GM23338 (cell line): ENCODE measurements at regions not wholly inside any gene's neighbourhood (a gene's known extent, or its start where the extent isn't known, plus 50 kb on each side); places are given as distances from the start of the nearest gene placed in this dataset.
"Not testable (repeated sequence)": the region's sequence is repeated elsewhere in the genome, so short reads cannot be mapped to it uniquely, and the experiment has no call there.

Experiments
- ATAC-seq: fragments of 200-7000 bp; cut with Tn5 transposase; 3 replicates; pipeline ENCODE4 v1.9.1; 2020
- DNase-seq: peaks from one replicate; pipeline ENCODE4 v3.0.0-alpha.2; 2015; ENCODE audit warnings: low spot score
- H2AFZ ChIP-seq: fragments of 200-600 bp; sonication (generic); 2 replicates; pipeline ENCODE4 v1.8.0; 2016; ENCODE audit warnings: antibody characterized with exemption, mild to moderate bottlenecking, moderate library complexity
- H3F3A ChIP-seq: fragments of 200-600 bp; sonication (generic); replicated peaks from 2 replicates; pipeline ENCODE4 v1.8.0; 2017; ENCODE audit warnings: antibody characterized with exemption, mixed run types, low read depth
- H3K27ac ChIP-seq: fragments of 200-600 bp; sonication (generic); 2 replicates; pipeline ENCODE4 v1.6.1; 2016; ENCODE audit warnings: low read depth
- H3K27me3 ChIP-seq: fragments of 200-600 bp; sonication (generic); 2 replicates; pipeline ENCODE4 v1.8.0; 2016; ENCODE audit warnings: mild to moderate bottlenecking, mixed run types, moderate library complexity; ENCODE audit not compliant: insufficient read depth
- H3K36me3 ChIP-seq: fragments of 200-600 bp; sonication (generic); 2 replicates; pipeline ENCODE4 v1.8.0; 2016; ENCODE audit warnings: mild to moderate bottlenecking; ENCODE audit not compliant: insufficient read depth
- H3K4me1 ChIP-seq: fragments of 200-600 bp; sonication (generic); 2 replicates; pipeline ENCODE4 v1.8.0; 2016; ENCODE audit warnings: mild to moderate bottlenecking, moderate library complexity; ENCODE audit not compliant: insufficient read depth
- H3K4me2 ChIP-seq: fragments of 200-600 bp; sonication (generic); 2 replicates; pipeline ENCODE4 v1.7.1; 2017; ENCODE audit warnings: mixed run types
- H3K4me3 ChIP-seq: fragments of 200-600 bp; sonication (generic); 2 replicates; pipeline ENCODE4 v1.6.1; 2016; ENCODE audit warnings: mixed run types
- H3K79me2 ChIP-seq: fragments of 200-600 bp; sonication (generic); replicated peaks from 2 replicates; pipeline ENCODE4 v1.8.0; 2017; ENCODE audit warnings: mild to moderate bottlenecking; ENCODE audit not compliant: insufficient read depth
- H3K9me2 ChIP-seq: fragments of 200-600 bp; sonication (generic); 2 replicates; pipeline ENCODE4 v1.8.0; 2017; ENCODE audit not compliant: insufficient read depth
- H4K20me1 ChIP-seq: fragments of 200-600 bp; sonication (generic); replicated peaks from 2 replicates; pipeline ENCODE4 v1.8.0; 2017; ENCODE audit warnings: mild to moderate bottlenecking; ENCODE audit not compliant: insufficient read depth
- H3K27ac Mint-ChIP-seq: 2 replicates; pipeline ENCODE4 v1.8.0; 2020; ENCODE audit warnings: inconsistent platforms, mild to moderate bottlenecking, moderate library complexity, mixed read lengths
- H3K27me3 Mint-ChIP-seq: 3 replicates; pipeline ENCODE4 v1.8.0; 2022; ENCODE audit warnings: low read depth, mild to moderate bottlenecking, moderate library complexity, mixed read lengths, inconsistent platforms; ENCODE audit not compliant: insufficient read depth, poor library complexity
- H3K36me3 Mint-ChIP-seq: 3 replicates; pipeline ENCODE4 v1.8.0; 2021; ENCODE audit warnings: low read depth, mild to moderate bottlenecking, inconsistent platforms, moderate library complexity, mixed read lengths
- H3K4me1 Mint-ChIP-seq: 3 replicates; pipeline ENCODE4 v1.8.0; 2020; ENCODE audit warnings: mild to moderate bottlenecking, inconsistent platforms, mixed read lengths
- H3K4me3 Mint-ChIP-seq: 3 replicates; pipeline ENCODE4 v1.8.0; 2021; ENCODE audit warnings: moderate library complexity, mild to moderate bottlenecking, inconsistent platforms, mixed read lengths
- H3K9me3 Mint-ChIP-seq: 3 replicates; pipeline ENCODE4 v1.8.0; 2020; ENCODE audit warnings: moderate library complexity, mild to moderate bottlenecking, inconsistent platforms, mixed read lengths
- CREB1 ChIP-seq: fragments of 250-450 bp; sonication (Bioruptor Pico); IDR thresholded peaks from 2 replicates; pipeline ENCODE4 v1.5.0; 2020; ENCODE audit warnings: low read depth, mild to moderate bottlenecking, moderate library complexity
- EZH2 ChIP-seq: fragments of 200-600 bp; sonication (generic); IDR thresholded peaks from one replicate; pipeline ENCODE4 v1.8.0; 2017; ENCODE audit warnings: antibody characterized with exemption, mild to moderate bottlenecking, low read depth; ENCODE audit not compliant: unreplicated experiment
- EZH2phosphoT487 ChIP-seq: fragments of 200-600 bp; sonication (generic); IDR thresholded peaks from one replicate; pipeline ENCODE4 v1.8.1; 2018; ENCODE audit warnings: antibody characterized with exemption; ENCODE audit not compliant: unreplicated experiment
- TF ChIP-seq, protein P1 (sequence below): IDR thresholded peaks from 2 replicates; pipeline ENCODE4 v1.6.1; 2016; ENCODE audit warnings: antibody characterized with exemption
- TF ChIP-seq, protein P2 (sequence below): fragments of 250-450 bp; sonication (Bioruptor Pico); IDR thresholded peaks from 2 replicates; pipeline ENCODE4 v1.5.0; 2020; ENCODE audit warnings: mild to moderate bottlenecking, moderate library complexity

DNA sequence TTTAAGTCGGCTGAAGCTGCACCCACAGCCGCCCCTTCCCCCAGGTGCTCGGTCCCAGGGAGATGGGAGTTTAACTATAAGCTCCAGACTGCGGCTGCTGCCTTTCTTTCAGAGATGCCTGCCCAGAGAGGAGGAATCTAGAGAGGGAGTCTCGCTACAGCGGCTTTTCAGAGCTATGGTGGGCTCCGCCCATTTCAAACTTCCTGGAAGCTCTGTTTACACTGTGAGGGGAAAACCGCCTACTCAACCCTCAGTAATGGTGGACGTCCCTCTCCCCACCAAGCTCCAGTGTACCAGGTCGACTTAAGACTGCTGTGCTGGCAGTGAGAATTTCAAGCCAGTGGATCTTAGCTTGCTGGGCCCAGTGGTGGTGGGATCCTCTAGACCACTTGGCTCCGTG, 135.4 kb downstream of the CXCL12 start (continued):
- TF ChIP-seq, protein P1, sequence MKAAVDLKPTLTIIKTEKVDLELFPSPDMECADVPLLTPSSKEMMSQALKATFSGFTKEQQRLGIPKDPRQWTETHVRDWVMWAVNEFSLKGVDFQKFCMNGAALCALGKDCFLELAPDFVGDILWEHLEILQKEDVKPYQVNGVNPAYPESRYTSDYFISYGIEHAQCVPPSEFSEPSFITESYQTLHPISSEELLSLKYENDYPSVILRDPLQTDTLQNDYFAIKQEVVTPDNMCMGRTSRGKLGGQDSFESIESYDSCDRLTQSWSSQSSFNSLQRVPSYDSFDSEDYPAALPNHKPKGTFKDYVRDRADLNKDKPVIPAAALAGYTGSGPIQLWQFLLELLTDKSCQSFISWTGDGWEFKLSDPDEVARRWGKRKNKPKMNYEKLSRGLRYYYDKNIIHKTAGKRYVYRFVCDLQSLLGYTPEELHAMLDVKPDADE, result no peak
- TF ChIP-seq, protein P2, sequence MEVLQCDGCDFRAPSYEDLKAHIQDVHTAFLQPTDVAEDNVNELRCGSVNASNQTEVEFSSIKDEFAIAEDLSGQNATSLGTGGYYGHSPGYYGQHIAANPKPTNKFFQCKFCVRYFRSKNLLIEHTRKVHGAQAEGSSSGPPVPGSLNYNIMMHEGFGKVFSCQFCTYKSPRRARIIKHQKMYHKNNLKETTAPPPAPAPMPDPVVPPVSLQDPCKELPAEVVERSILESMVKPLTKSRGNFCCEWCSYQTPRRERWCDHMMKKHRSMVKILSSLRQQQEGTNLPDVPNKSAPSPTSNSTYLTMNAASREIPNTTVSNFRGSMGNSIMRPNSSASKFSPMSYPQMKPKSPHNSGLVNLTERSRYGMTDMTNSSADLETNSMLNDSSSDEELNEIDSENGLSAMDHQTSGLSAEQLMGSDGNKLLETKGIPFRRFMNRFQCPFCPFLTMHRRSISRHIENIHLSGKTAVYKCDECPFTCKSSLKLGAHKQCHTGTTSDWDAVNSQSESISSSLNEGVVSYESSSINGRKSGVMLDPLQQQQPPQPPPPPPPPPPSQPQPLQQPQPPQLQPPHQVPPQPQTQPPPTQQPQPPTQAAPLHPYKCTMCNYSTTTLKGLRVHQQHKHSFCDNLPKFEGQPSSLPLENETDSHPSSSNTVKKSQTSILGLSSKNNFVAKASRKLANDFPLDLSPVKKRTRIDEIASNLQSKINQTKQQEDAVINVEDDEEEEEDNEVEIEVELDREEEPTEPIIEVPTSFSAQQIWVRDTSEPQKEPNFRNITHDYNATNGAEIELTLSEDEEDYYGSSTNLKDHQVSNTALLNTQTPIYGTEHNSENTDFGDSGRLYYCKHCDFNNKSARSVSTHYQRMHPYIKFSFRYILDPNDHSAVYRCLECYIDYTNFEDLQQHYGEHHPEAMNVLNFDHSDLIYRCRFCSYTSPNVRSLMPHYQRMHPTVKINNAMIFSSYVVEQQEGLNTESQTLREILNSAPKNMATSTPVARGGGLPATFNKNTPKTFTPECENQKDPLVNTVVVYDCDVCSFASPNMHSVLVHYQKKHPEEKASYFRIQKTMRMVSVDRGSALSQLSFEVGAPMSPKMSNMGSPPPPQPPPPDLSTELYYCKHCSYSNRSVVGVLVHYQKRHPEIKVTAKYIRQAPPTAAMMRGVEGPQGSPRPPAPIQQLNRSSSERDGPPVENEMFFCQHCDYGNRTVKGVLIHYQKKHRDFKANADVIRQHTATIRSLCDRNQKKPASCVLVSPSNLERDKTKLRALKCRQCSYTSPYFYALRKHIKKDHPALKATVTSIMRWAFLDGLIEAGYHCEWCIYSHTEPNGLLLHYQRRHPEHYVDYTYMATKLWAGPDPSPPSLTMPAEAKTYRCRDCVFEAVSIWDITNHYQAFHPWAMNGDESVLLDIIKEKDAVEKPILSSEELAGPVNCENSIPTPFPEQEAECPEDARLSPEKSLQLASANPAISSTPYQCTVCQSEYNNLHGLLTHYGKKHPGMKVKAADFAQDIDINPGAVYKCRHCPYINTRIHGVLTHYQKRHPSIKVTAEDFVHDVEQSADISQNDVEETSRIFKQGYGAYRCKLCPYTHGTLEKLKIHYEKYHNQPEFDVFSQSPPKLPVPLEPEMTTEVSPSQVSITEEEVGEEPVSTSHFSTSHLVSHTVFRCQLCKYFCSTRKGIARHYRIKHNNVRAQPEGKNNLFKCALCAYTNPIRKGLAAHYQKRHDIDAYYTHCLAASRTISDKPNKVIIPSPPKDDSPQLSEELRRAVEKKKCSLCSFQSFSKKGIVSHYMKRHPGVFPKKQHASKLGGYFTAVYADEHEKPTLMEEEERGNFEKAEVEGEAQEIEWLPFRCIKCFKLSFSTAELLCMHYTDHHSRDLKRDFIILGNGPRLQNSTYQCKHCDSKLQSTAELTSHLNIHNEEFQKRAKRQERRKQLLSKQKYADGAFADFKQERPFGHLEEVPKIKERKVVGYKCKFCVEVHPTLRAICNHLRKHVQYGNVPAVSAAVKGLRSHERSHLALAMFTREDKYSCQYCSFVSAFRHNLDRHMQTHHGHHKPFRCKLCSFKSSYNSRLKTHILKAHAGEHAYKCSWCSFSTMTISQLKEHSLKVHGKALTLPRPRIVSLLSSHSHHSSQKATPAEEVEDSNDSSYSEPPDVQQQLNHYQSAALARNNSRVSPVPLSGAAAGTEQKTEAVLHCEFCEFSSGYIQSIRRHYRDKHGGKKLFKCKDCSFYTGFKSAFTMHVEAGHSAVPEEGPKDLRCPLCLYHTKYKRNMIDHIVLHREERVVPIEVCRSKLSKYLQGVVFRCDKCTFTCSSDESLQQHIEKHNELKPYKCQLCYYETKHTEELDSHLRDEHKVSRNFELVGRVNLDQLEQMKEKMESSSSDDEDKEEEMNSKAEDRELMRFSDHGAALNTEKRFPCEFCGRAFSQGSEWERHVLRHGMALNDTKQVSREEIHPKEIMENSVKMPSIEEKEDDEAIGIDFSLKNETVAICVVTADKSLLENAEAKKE (CRISPR knock-in tag), result no peak
- TF ChIP-seq CREB1 (CRISPR knock-in tag) (no peak), EZH2phosphoT487 (no peak), EZH2 (no peak)

DNA sequence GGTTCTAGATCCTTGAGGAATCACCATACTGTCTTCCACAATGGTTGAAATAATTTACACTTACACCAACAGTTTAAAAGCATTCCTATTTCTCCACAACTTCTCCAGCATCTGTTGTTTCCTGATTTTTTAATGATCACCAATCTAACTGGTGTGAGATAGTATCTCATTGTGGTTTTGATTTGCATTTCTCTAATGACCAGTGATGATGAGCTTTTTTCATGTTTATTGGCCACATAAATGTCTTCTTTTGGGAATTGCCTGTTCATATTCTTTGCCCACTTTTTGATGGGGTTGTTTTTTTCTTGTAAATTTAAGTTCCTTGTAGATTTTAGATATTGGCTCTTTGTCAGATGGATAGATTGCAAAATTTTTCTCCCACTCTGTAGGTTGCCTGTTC, 138.2 kb downstream of the CXCL12 start:
- H3K27ac ChIP-seq, ATAC-seq, H3K27ac Mint-ChIP-seq, H2AFZ ChIP-seq, H3K79me2 ChIP-seq, H3K9me2 ChIP-seq, H3K4me3 ChIP-seq, H3K27me3 ChIP-seq, H4K20me1 ChIP-seq, DNase-seq, H3K4me1 ChIP-seq, H3K36me3 ChIP-seq, H3K4me3 Mint-ChIP-seq, H3K27me3 Mint-ChIP-seq, H3K4me2 ChIP-seq, H3K4me1 Mint-ChIP-seq, H3F3A ChIP-seq, H3K36me3 Mint-ChIP-seq: not testable (repeated sequence)
- H3K9me3 Mint-ChIP-seq, result peaks cover 16% of the 10 kb centered on the region

DNA sequence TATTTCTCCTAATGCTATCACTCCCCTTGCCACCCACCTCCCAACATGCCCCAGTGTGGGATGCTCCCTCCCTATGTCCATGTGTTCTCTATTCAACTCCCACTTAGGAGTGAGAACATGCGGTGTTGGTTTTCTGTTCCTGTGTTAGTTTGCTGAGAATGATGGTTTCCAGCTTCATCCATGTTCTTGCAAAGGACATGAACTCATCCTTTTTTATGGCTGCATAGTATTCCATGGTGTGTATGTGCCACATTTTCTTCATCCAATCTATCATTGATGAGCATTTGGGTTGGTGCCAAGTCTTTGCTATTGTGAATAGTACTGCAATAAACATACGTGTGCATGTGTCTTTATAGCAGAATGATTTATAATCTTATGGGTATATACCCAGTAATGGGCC, 138.6 kb downstream of the CXCL12 start:
- not testable (repeated sequence) for H3K36me3 Mint-ChIP-seq, ATAC-seq, H3K4me3 ChIP-seq, H3K79me2 ChIP-seq, H3K4me1 Mint-ChIP-seq, H3K27ac ChIP-seq, H3K4me1 ChIP-seq, H4K20me1 ChIP-seq, H3K36me3 ChIP-seq, H3K27me3 ChIP-seq, H3K9me2 ChIP-seq, H3K4me3 Mint-ChIP-seq, H3F3A ChIP-seq, H2AFZ ChIP-seq, H3K27me3 Mint-ChIP-seq, H3K27ac Mint-ChIP-seq, DNase-seq, H3K4me2 ChIP-seq
- H3K9me3 Mint-ChIP-seq, result peaks cover 16% of the 10 kb centered on the region
